GM19035 (cell line): ENCODE measurements at regions not wholly inside any gene's neighbourhood (a gene's known extent, or its start where the extent isn't known, plus 50 kb on each side); places are given as distances from the start of the nearest gene placed in this dataset.
A peak's percentile ranks its signal among the peaks of the same experiment; 100 is the strongest.
"Not testable (repeated sequence)": the region's sequence is repeated elsewhere in the genome, so short reads cannot be mapped to it uniquely, and the experiment has no call there.

Experiments used
- ATAC-seq: cut with Tn5 transposase; IDR thresholded peaks from one replicate; pipeline ENCODE4 v1.9.1; 2021; ENCODE audit not compliant: unreplicated experiment

- ATAC-seq = no peak
Measured at GRCh38 chr6:166253778-166254204, 54.4 kb downstream of the PRR18 start.

- ATAC-seq = peak; percentile 51
Measured at GRCh38 chr6:166253281-166253681, 54.9 kb downstream of the PRR18 start.

GRCh38 chr6:166252601-166253000, 55.6 kb downstream of the PRR18 start:
- no peak for ATAC-seq

- no peak for ATAC-seq
Measured at GRCh38 chr6:166251655-166252054, 56.5 kb downstream of the PRR18 start.

GRCh38 chr6:166251211-166251610, 57.0 kb downstream of the PRR18 start:
- no peak for ATAC-seq

- ATAC-seq = not testable (repeated sequence)
Measured at GRCh38 chr6:166249061-166249785, 59.0 kb downstream of the PRR18 start.

- peak; percentile 6 for ATAC-seq
Measured at GRCh38 chr6:166245148-166245547, 63.0 kb downstream of the PRR18 start.

GRCh38 chr6:166244353-166245045, 63.7 kb downstream of the PRR18 start:
- ATAC-seq = peak; percentile 92

- ATAC-seq = no peak
Measured at GRCh38 chr6:166242888-166243287, 65.3 kb downstream of the PRR18 start.

GRCh38 chr6:166241974-166242373, 66.2 kb downstream of the PRR18 start:
- ATAC-seq = no peak

GRCh38 chr6:166240889-166241288, 67.3 kb downstream of the PRR18 start:
- ATAC-seq = no peak

- no peak for ATAC-seq
Measured at GRCh38 chr6:166237617-166238016, 70.0 kb upstream of the TBXT start.

- ATAC-seq = no peak
Measured at GRCh38 chr6:166236596-166236995, 68.9 kb upstream of the TBXT start.

GRCh38 chr6:166235666-166236292, 68.1 kb upstream of the TBXT start:
- ATAC-seq = no peak

GRCh38 chr6:166231181-166231580, 63.5 kb upstream of the TBXT start:
- not testable (repeated sequence) for ATAC-seq

- no peak for ATAC-seq
Measured at GRCh38 chr6:166228839-166229528, 61.3 kb upstream of the TBXT start.

GRCh38 chr6:166228425-166228824, 60.8 kb upstream of the TBXT start:
- ATAC-seq = no peak

GRCh38 chr6:166223079-166223478, 55.4 kb upstream of the TBXT start:
- no peak for ATAC-seq

- ATAC-seq = no peak
Measured at GRCh38 chr6:166222631-166223030, 55.0 kb upstream of the TBXT start.

GRCh38 chr6:166221636-166222035, 54.0 kb upstream of the TBXT start:
- no peak for ATAC-seq

- no peak for ATAC-seq
Measured at GRCh38 chr6:166221040-166221439, 53.4 kb upstream of the TBXT start.
